ENCODE measurements at regions not wholly inside any gene's neighbourhood (a gene's known extent, or its start where the extent isn't known, plus 50 kb on each side); places are given as distances from the start of the nearest gene placed in this dataset.

DNA sequence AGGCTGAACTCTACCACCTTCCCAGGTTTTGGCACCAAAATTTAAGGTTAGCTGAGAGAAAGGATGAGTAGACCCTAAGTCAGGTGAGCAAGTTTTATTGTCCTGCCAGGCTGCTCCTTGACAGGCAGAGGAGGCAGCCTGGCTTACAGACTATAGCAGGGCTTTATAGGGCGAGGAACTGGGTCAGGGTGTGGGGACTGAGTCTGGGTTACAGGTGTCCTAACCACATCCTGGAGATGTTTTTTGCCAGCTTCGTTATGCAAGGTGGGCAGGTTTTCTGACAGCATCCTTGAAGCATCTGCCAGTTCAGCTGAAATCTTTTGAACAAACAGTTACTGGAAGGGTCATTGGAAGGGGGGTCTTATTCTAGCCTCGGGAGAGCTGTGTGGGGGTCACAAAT lies 905.7 kb upstream of the SLITRK5 start:
- no peak for DNase-seq (ENCODE audit: low spot score in 2 of 2)
- H3K36me3 ChIP-seq: no peaks in the 10 kb centered on the region
- H3K9me3 ChIP-seq: no peaks in the 10 kb centered on the region
- WGBS, 2 donors: 65 to 72% methylated on average over 3 of the region's 3 CpGs
- H3K27me3 ChIP-seq: no peaks in the 10 kb centered on the region
- H3K4me1 ChIP-seq: no peaks in the 10 kb centered on the region
- H3K4me3 ChIP-seq: no peak overlapping the region
- TF ChIP-seq, protein P1, sequence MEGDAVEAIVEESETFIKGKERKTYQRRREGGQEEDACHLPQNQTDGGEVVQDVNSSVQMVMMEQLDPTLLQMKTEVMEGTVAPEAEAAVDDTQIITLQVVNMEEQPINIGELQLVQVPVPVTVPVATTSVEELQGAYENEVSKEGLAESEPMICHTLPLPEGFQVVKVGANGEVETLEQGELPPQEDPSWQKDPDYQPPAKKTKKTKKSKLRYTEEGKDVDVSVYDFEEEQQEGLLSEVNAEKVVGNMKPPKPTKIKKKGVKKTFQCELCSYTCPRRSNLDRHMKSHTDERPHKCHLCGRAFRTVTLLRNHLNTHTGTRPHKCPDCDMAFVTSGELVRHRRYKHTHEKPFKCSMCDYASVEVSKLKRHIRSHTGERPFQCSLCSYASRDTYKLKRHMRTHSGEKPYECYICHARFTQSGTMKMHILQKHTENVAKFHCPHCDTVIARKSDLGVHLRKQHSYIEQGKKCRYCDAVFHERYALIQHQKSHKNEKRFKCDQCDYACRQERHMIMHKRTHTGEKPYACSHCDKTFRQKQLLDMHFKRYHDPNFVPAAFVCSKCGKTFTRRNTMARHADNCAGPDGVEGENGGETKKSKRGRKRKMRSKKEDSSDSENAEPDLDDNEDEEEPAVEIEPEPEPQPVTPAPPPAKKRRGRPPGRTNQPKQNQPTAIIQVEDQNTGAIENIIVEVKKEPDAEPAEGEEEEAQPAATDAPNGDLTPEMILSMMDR (IDR thresholded peaks at IDR 0.05): no peak
- no peak for TF ChIP-seq POLR2A (IDR thresholded peaks at IDR 0.05)
- no peak for TF ChIP-seq EP300 (IDR thresholded peaks at IDR 0.05)
- no peak overlapping the region for H3K27ac ChIP-seq

DNA sequence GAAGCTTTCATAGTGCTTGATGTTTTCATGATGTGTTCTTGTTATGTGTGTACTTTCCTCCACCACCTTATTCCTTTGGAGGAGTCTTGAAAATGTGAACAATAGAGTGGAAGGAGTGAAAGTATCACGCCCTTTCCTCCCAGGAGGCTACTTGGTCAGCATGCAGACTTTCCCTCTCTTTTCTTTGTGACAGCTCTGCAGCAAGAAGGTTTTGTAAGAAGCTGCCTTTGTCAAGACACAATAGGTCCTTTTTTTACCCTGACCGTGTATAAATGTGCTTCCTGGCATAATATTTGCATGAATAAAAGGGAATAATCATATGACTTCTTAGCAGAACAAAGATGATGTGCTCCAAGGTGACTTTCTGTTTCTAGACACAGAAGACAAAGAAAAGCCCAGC lies 882.6 kb upstream of the SLITRK5 start:
- Histone ChIP-seq H3K27ac (no peak overlapping the region), H3K4me1 (no peaks in the 10 kb centered on the region), H3K36me3 (no peaks in the 10 kb centered on the region), H3K27me3 (no peaks in the 10 kb centered on the region), H3K9me3 (peaks cover 0 to 12% (median 0%) of the 10 kb centered on the region in 4 donors), H3K4me3 (no peak overlapping the region)
- no peak for DNase-seq (ENCODE audit: low spot score in 2 of 2)
- TF ChIP-seq EP300 (IDR thresholded peaks at IDR 0.05) (no peak), POLR2A (IDR thresholded peaks at IDR 0.05) (no peak)
- TF ChIP-seq, protein P1 (IDR thresholded peaks at IDR 0.05): no peak
- WGBS, 2 donors: 27 to 32% methylated on average over 2 of the region's 2 CpGs

DNA sequence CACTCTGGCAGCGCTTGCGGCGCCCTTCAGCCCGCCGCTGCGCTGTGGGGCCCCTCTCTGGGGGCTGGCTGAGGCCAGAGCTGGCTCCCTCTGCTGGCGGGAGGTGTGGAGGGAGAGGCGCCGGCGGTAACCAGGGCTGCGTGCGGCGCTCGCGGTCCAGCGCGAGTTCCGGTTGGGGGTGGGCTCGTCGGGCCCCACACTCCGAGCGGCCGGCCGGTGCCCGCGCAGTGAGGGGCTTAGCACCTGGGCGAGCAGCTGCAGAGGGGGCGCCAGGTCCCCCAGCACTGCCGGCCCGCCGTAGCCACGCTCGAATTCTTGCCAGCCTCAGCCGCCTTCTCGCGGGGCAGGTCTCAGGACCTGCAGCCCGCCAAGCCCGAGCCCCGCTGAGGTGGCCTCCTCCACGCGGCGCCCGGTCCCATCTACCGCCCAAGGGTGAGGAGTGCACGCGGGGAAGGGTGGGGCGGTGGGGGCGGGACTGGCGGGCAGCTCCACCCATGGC lies 879.0 kb upstream of the SLITRK5 start:
- H3K27ac ChIP-seq: no peak overlapping the region
- DNase-seq (ENCODE audit: low spot score in 2 of 2): no peak
- TF ChIP-seq EP300 (IDR thresholded peaks at IDR 0.05) (no peak), POLR2A (IDR thresholded peaks at IDR 0.05) (no peak)
- TF ChIP-seq, protein P1 (IDR thresholded peaks at IDR 0.05): no peak
- no peak overlapping the region for H3K4me3 ChIP-seq
- H3K4me1 ChIP-seq: no peaks in the 10 kb centered on the region
- peaks cover 0 to 12% (median 0%) of the 10 kb centered on the region in 4 donors for H3K9me3 ChIP-seq
- 94 to 95% methylated on average over 38 to 44 of the region's 49 CpGs for WGBS, 2 donors
- no peaks in the 10 kb centered on the region for H3K27me3 ChIP-seq
- no peaks in the 10 kb centered on the region for H3K36me3 ChIP-seq

DNA sequence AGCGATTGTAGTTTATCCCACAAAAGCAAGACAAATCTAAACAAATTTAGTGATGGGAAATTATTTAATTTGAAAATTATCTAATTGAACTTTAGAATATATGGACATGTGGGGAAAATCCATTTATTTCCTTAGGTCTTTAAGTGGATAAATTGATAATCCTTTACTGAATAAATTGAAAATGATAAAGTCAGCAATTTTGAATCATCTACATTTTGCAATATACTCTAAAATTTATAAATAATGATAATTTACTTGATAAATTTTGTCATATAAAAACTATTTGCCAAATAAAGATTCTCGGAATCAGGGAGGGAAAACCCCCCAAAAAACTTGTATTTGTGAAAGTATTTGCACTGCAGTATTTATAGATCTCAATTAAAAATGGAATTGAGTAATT lies 875.3 kb upstream of the SLITRK5 start:
- no peak for DNase-seq (ENCODE audit: low spot score in 2 of 2)
- 84 to 85% methylated on average over 2 of the region's 2 CpGs for WGBS, 2 donors
- Histone ChIP-seq H3K27ac (no peak overlapping the region), H3K4me3 (no peak overlapping the region), H3K9me3 (peaks cover 0 to 20% (median 0%) of the 10 kb centered on the region in 4 donors), H3K4me1 (no peaks in the 10 kb centered on the region), H3K27me3 (no peaks in the 10 kb centered on the region), H3K36me3 (no peaks in the 10 kb centered on the region)
- TF ChIP-seq POLR2A (IDR thresholded peaks at IDR 0.05) (no peak), EP300 (IDR thresholded peaks at IDR 0.05) (no peak)
- TF ChIP-seq, protein P1 (IDR thresholded peaks at IDR 0.05): no peak

DNA sequence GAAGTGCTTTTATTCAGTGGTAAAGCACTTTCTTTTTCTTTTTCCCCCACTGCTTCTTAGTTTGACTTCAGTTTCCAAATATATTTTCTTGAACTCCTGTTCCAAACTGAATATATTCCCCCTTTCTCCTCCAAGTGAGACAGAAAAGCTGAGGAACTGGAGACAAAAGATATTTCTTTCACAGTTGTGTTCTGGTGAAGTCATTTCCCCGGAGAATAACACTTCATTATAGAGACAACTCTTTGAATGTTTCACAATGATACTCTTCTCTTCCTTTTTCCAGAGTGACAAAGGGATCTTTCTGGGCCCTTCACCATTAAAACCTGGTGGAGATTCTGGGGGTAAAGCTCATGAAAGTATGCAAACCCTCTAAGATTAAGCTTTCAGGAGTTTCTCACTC lies 860.8 kb upstream of the SLITRK5 start:
- Histone ChIP-seq H3K4me1 (no peaks in the 10 kb centered on the region), H3K4me3 (no peak overlapping the region), H3K9me3 (no peaks in the 10 kb centered on the region), H3K27ac (no peak overlapping the region), H3K27me3 (no peaks in the 10 kb centered on the region), H3K36me3 (no peaks in the 10 kb centered on the region)
- WGBS, 2 donors: 21 to 48% methylated on average over 1 of the region's 1 CpG
- no peak for TF ChIP-seq EP300 (IDR thresholded peaks at IDR 0.05)
- no peak for TF ChIP-seq POLR2A (IDR thresholded peaks at IDR 0.05)
- TF ChIP-seq, protein P1 (IDR thresholded peaks at IDR 0.05): no peak
- no peak for DNase-seq (ENCODE audit: low spot score in 2 of 2)
